GM23338 (cell line): ENCODE measurements at regions not wholly inside any gene's neighbourhood (a gene's known extent, or its start where the extent isn't known, plus 50 kb on each side); places are given as distances from the start of the nearest gene placed in this dataset.

ENCODE experiments used
- ATAC-seq: fragments of 200-7000 bp; cut with Tn5 transposase; 3 replicates; pipeline ENCODE4 v1.9.1; 2020
- DNase-seq: peaks from one replicate; pipeline ENCODE4 v3.0.0-alpha.2; 2015; ENCODE audit warnings: low spot score
- H2AFZ ChIP-seq: fragments of 200-600 bp; sonication (generic); 2 replicates; pipeline ENCODE4 v1.8.0; 2016; ENCODE audit warnings: antibody characterized with exemption, mild to moderate bottlenecking, moderate library complexity
- H3F3A ChIP-seq: fragments of 200-600 bp; sonication (generic); replicated peaks from 2 replicates; pipeline ENCODE4 v1.8.0; 2017; ENCODE audit warnings: antibody characterized with exemption, mixed run types, low read depth
- H3K27ac ChIP-seq: fragments of 200-600 bp; sonication (generic); 2 replicates; pipeline ENCODE4 v1.6.1; 2016; ENCODE audit warnings: low read depth
- H3K27me3 ChIP-seq: fragments of 200-600 bp; sonication (generic); 2 replicates; pipeline ENCODE4 v1.8.0; 2016; ENCODE audit warnings: mild to moderate bottlenecking, mixed run types, moderate library complexity; ENCODE audit not compliant: insufficient read depth
- H3K36me3 ChIP-seq: fragments of 200-600 bp; sonication (generic); 2 replicates; pipeline ENCODE4 v1.8.0; 2016; ENCODE audit warnings: mild to moderate bottlenecking; ENCODE audit not compliant: insufficient read depth
- H3K4me1 ChIP-seq: fragments of 200-600 bp; sonication (generic); 2 replicates; pipeline ENCODE4 v1.8.0; 2016; ENCODE audit warnings: mild to moderate bottlenecking, moderate library complexity; ENCODE audit not compliant: insufficient read depth
- H3K4me2 ChIP-seq: fragments of 200-600 bp; sonication (generic); 2 replicates; pipeline ENCODE4 v1.7.1; 2017; ENCODE audit warnings: mixed run types
- H3K4me3 ChIP-seq: fragments of 200-600 bp; sonication (generic); 2 replicates; pipeline ENCODE4 v1.6.1; 2016; ENCODE audit warnings: mixed run types
- H3K79me2 ChIP-seq: fragments of 200-600 bp; sonication (generic); replicated peaks from 2 replicates; pipeline ENCODE4 v1.8.0; 2017; ENCODE audit warnings: mild to moderate bottlenecking; ENCODE audit not compliant: insufficient read depth
- H3K9me2 ChIP-seq: fragments of 200-600 bp; sonication (generic); 2 replicates; pipeline ENCODE4 v1.8.0; 2017; ENCODE audit not compliant: insufficient read depth
- H4K20me1 ChIP-seq: fragments of 200-600 bp; sonication (generic); replicated peaks from 2 replicates; pipeline ENCODE4 v1.8.0; 2017; ENCODE audit warnings: mild to moderate bottlenecking; ENCODE audit not compliant: insufficient read depth
- H3K27ac Mint-ChIP-seq: 2 replicates; pipeline ENCODE4 v1.8.0; 2020; ENCODE audit warnings: inconsistent platforms, mild to moderate bottlenecking, moderate library complexity, mixed read lengths
- H3K27me3 Mint-ChIP-seq: 3 replicates; pipeline ENCODE4 v1.8.0; 2022; ENCODE audit warnings: low read depth, mild to moderate bottlenecking, moderate library complexity, mixed read lengths, inconsistent platforms; ENCODE audit not compliant: insufficient read depth, poor library complexity
- H3K36me3 Mint-ChIP-seq: 3 replicates; pipeline ENCODE4 v1.8.0; 2021; ENCODE audit warnings: low read depth, mild to moderate bottlenecking, inconsistent platforms, moderate library complexity, mixed read lengths
- H3K4me1 Mint-ChIP-seq: 3 replicates; pipeline ENCODE4 v1.8.0; 2020; ENCODE audit warnings: mild to moderate bottlenecking, inconsistent platforms, mixed read lengths
- H3K4me3 Mint-ChIP-seq: 3 replicates; pipeline ENCODE4 v1.8.0; 2021; ENCODE audit warnings: moderate library complexity, mild to moderate bottlenecking, inconsistent platforms, mixed read lengths
- H3K9me3 Mint-ChIP-seq: 3 replicates; pipeline ENCODE4 v1.8.0; 2020; ENCODE audit warnings: moderate library complexity, mild to moderate bottlenecking, inconsistent platforms, mixed read lengths
- CREB1 ChIP-seq: fragments of 250-450 bp; sonication (Bioruptor Pico); IDR thresholded peaks from 2 replicates; pipeline ENCODE4 v1.5.0; 2020; ENCODE audit warnings: low read depth, mild to moderate bottlenecking, moderate library complexity
- EZH2 ChIP-seq: fragments of 200-600 bp; sonication (generic); IDR thresholded peaks from one replicate; pipeline ENCODE4 v1.8.0; 2017; ENCODE audit warnings: antibody characterized with exemption, mild to moderate bottlenecking, low read depth; ENCODE audit not compliant: unreplicated experiment
- EZH2phosphoT487 ChIP-seq: fragments of 200-600 bp; sonication (generic); IDR thresholded peaks from one replicate; pipeline ENCODE4 v1.8.1; 2018; ENCODE audit warnings: antibody characterized with exemption; ENCODE audit not compliant: unreplicated experiment
- JUNB ChIP-seq: IDR thresholded peaks from one replicate; pipeline ENCODE4 v1.6.1; 2016; ENCODE audit warnings: antibody characterized with exemption; ENCODE audit not compliant: unreplicated experiment
- NANOG ChIP-seq: IDR thresholded peaks from 2 replicates; pipeline ENCODE4 v1.6.1; 2016; ENCODE audit warnings: antibody characterized with exemption, borderline replicate concordance
- POLR2AphosphoS5 ChIP-seq: IDR thresholded peaks from 2 replicates; pipeline ENCODE4 v1.6.1; 2016; ENCODE audit warnings: antibody characterized with exemption, low read depth
- ZNF331 ChIP-seq: fragments of 250-450 bp; sonication (Bioruptor Pico); IDR thresholded peaks from 2 replicates; pipeline ENCODE4 v1.5.0; 2020; ENCODE audit warnings: low read depth, mild to moderate bottlenecking, moderate library complexity
- TF ChIP-seq, protein P1 (sequence below): IDR thresholded peaks from 2 replicates; pipeline ENCODE4 v1.6.1; 2016; ENCODE audit warnings: antibody characterized with exemption
- TF ChIP-seq, protein P2 (sequence below): IDR thresholded peaks from one replicate; pipeline ENCODE4 v1.6.1; 2018; ENCODE audit warnings: antibody characterized with exemption; ENCODE audit not compliant: unreplicated experiment
- TF ChIP-seq, protein P3 (sequence below), 2 experiments: fragments of 200-600 bp in 1 of 2; sonication (generic) in 1 of 2; conservative IDR thresholded peaks; 2 replicates each; pipeline versions ENCODE4 v1.5.1 to v1.6.1; 2016 to 2017; ENCODE audit warnings: antibody characterized with exemption in 2 of 2, low read depth in 2 of 2, mild to moderate bottlenecking in 2 of 2, moderate library complexity in 1 of 2

DNA sequence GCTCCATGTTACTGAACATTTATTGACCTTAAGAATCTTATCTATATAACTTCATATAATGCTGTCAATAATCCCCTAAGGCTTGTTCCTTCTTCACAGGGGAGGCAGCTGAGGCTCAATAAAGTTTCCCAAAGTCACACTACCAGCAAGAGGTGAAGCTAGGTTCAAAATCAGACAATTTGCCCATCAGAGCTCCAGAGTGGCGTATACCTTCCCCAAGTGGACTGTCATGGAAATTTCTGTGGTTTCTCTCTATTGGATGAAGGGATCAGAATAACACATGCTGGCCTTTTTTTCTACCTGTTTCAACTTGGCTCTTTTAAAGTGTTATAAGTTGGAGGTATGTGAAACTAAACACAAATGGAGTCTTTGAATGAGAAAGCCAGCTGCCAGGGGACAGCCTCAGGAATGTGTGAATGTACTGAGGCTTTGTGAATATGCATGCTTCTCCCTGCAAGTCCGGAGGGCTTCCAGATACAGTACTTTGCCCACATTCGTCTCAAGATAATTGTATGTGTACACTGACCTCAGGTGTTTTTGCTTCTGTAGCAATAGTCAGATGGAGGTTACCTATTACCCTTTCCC is 656.3 kb upstream of the CELF2 start:
- DNase-seq = peak; percentile 75
- Histone ChIP-seq H3F3A (no peaks in the 10 kb centered on the region), H3K4me1 (peaks cover 24% of the 10 kb centered on the region), H3K4me3 (no peak overlapping the region), H4K20me1 (no peaks in the 10 kb centered on the region), H3K9me2 (no peaks in the 10 kb centered on the region), H3K27me3 (no peaks in the 10 kb centered on the region), H3K4me2 (peak overlapping the region; percentile 48), H3K27ac (peak overlapping the region; percentile 82), H2AFZ (no peak overlapping the region), H3K79me2 (no peaks in the 10 kb centered on the region), H3K36me3 (no peaks in the 10 kb centered on the region)
- TF ChIP-seq NANOG (0 out of 2 replicates have a peak, but pooled peaks have one; percentile 27), CREB1 (CRISPR knock-in tag) (no peak)
- peaks cover 8% of the 10 kb centered on the region for H3K9me3 Mint-ChIP-seq
- ATAC-seq = peak; percentile 97
- peaks cover 6% of the 10 kb centered on the region; the same call in 2 of the 3 replicates for H3K36me3 Mint-ChIP-seq
- no peak overlapping the region for H3K4me3 Mint-ChIP-seq
- 0 out of 2 replicates have a peak overlapping the region, but pooled peaks have one; percentile 60 for H3K27ac Mint-ChIP-seq
- H3K4me1 Mint-ChIP-seq = peaks cover 27% of the 10 kb centered on the region
- peaks cover 3% of the 10 kb centered on the region for H3K27me3 Mint-ChIP-seq

DNA sequence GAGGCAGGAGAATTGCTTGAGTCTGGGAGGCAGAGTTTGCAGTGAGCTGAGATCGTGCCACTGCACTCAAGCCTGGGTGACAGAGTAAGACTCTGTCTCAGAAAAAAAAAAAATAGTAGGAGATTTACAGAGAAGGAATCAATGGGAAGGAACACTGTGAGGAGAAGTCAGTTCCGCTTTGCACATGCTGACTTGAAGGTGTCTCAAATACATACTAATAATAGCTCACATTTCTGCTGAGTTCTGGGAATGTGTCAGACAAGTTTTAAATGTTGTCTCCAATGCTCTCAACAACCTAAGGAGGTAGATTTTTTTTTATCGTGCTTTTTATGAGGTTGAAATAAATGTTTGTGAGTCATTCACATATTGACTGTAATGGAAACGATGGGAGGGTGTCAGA is 654.9 kb upstream of the CELF2 start:
- Mint-ChIP-seq H3K27ac (no peak overlapping the region), H3K9me3 (peaks cover 5% of the 10 kb centered on the region), H3K4me3 (no peak overlapping the region), H3K4me1 (peaks cover 31% of the 10 kb centered on the region), H3K27me3 (peaks cover 6% of the 10 kb centered on the region), H3K36me3 (peaks cover 6% of the 10 kb centered on the region; the same call in 2 of the 3 replicates)
- Histone ChIP-seq H3K36me3 (no peaks in the 10 kb centered on the region), H3K79me2 (no peaks in the 10 kb centered on the region), H3K27me3 (no peaks in the 10 kb centered on the region), H3K4me3 (no peak overlapping the region), H3F3A (no peaks in the 10 kb centered on the region), H3K27ac (no peak overlapping the region), H2AFZ (no peak overlapping the region), H3K4me1 (peaks cover 24% of the 10 kb centered on the region), H3K9me2 (no peaks in the 10 kb centered on the region), H3K4me2 (no peak overlapping the region), H4K20me1 (no peaks in the 10 kb centered on the region)
- DNase-seq = no peak
- no peak for ATAC-seq
- TF ChIP-seq, protein P1, sequence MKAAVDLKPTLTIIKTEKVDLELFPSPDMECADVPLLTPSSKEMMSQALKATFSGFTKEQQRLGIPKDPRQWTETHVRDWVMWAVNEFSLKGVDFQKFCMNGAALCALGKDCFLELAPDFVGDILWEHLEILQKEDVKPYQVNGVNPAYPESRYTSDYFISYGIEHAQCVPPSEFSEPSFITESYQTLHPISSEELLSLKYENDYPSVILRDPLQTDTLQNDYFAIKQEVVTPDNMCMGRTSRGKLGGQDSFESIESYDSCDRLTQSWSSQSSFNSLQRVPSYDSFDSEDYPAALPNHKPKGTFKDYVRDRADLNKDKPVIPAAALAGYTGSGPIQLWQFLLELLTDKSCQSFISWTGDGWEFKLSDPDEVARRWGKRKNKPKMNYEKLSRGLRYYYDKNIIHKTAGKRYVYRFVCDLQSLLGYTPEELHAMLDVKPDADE = no peak
- TF ChIP-seq, protein P2, sequence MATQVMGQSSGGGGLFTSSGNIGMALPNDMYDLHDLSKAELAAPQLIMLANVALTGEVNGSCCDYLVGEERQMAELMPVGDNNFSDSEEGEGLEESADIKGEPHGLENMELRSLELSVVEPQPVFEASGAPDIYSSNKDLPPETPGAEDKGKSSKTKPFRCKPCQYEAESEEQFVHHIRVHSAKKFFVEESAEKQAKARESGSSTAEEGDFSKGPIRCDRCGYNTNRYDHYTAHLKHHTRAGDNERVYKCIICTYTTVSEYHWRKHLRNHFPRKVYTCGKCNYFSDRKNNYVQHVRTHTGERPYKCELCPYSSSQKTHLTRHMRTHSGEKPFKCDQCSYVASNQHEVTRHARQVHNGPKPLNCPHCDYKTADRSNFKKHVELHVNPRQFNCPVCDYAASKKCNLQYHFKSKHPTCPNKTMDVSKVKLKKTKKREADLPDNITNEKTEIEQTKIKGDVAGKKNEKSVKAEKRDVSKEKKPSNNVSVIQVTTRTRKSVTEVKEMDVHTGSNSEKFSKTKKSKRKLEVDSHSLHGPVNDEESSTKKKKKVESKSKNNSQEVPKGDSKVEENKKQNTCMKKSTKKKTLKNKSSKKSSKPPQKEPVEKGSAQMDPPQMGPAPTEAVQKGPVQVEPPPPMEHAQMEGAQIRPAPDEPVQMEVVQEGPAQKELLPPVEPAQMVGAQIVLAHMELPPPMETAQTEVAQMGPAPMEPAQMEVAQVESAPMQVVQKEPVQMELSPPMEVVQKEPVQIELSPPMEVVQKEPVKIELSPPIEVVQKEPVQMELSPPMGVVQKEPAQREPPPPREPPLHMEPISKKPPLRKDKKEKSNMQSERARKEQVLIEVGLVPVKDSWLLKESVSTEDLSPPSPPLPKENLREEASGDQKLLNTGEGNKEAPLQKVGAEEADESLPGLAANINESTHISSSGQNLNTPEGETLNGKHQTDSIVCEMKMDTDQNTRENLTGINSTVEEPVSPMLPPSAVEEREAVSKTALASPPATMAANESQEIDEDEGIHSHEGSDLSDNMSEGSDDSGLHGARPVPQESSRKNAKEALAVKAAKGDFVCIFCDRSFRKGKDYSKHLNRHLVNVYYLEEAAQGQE = no peak
- TF ChIP-seq JUNB = no peak
- TF ChIP-seq EZH2 = no peak
- TF ChIP-seq POLR2AphosphoS5 = no peak
- TF ChIP-seq ZNF331 (CRISPR knock-in tag) = no peak
- TF ChIP-seq EZH2phosphoT487 = no peak
- TF ChIP-seq, protein P3, sequence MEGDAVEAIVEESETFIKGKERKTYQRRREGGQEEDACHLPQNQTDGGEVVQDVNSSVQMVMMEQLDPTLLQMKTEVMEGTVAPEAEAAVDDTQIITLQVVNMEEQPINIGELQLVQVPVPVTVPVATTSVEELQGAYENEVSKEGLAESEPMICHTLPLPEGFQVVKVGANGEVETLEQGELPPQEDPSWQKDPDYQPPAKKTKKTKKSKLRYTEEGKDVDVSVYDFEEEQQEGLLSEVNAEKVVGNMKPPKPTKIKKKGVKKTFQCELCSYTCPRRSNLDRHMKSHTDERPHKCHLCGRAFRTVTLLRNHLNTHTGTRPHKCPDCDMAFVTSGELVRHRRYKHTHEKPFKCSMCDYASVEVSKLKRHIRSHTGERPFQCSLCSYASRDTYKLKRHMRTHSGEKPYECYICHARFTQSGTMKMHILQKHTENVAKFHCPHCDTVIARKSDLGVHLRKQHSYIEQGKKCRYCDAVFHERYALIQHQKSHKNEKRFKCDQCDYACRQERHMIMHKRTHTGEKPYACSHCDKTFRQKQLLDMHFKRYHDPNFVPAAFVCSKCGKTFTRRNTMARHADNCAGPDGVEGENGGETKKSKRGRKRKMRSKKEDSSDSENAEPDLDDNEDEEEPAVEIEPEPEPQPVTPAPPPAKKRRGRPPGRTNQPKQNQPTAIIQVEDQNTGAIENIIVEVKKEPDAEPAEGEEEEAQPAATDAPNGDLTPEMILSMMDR (conservative IDR thresholded peaks at IDR 0.05; ENCODE audit: low read depth in 2 of 2) = no peak
